Neuronal stem cell (in vitro differentiated cells): ENCODE measurements at regions not wholly inside any gene's neighbourhood (a gene's known extent, or its start where the extent isn't known, plus 50 kb on each side); places are given as distances from the start of the nearest gene placed in this dataset.
A peak's percentile ranks its signal among the peaks of the same experiment; 100 is the strongest.

Source experiments
- DNase-seq: peaks from one replicate; pipeline ENCODE4 v3.0.0-alpha.2; 2013; ENCODE audit warnings: low spot score
- H2AFZ ChIP-seq: one replicate; pipeline ENCODE4 v1.6.1; 2013; ENCODE audit warnings: mild to moderate bottlenecking, low read length, inconsistent platforms
- H2AK5ac ChIP-seq: 2 replicates; pipeline ENCODE4 v1.6.1; 2013; ENCODE audit warnings: low read depth, mild to moderate bottlenecking, inconsistent platforms, low read length, moderate library complexity, mixed read lengths
- H2BK120ac ChIP-seq: 2 replicates; pipeline ENCODE4 v1.6.1; 2013; ENCODE audit warnings: low read depth, mild to moderate bottlenecking, inconsistent platforms, low read length, moderate library complexity, mixed read lengths
- H2BK12ac ChIP-seq: one replicate; pipeline ENCODE4 v1.6.1; 2013; ENCODE audit warnings: low read length, inconsistent platforms
- H2BK15ac ChIP-seq: 2 replicates; pipeline ENCODE4 v1.6.1; 2013; ENCODE audit warnings: mild to moderate bottlenecking, low read length, inconsistent platforms, mixed read lengths
- H2BK5ac ChIP-seq: one replicate; pipeline ENCODE4 v1.6.1; 2013; ENCODE audit warnings: inconsistent platforms, mild to moderate bottlenecking, low read length, moderate library complexity
- H3K14ac ChIP-seq: one replicate; pipeline ENCODE4 v1.6.1; 2013; ENCODE audit warnings: low read length, inconsistent platforms
- H3K18ac ChIP-seq: 2 replicates; pipeline ENCODE4 v1.6.1; 2013; ENCODE audit warnings: low read length, inconsistent platforms
- H3K23ac ChIP-seq: 2 replicates; pipeline ENCODE4 v1.6.1; 2013; ENCODE audit warnings: low read depth, mild to moderate bottlenecking, mixed read lengths, low read length, inconsistent platforms; ENCODE audit not compliant: poor library complexity
- H3K27ac ChIP-seq: replicated peaks from 3 replicates; pipeline ENCODE4 v1.5.1; 2013; ENCODE audit warnings: low read length, inconsistent platforms
- H3K27me3 ChIP-seq, 3 experiments: 2 replicates each; pipeline ENCODE4 v1.6.1; 2013; ENCODE audit warnings: low read length in 3 of 3, mild to moderate bottlenecking in 2 of 3, inconsistent platforms in 1 of 3, low read depth in 1 of 3, mixed read lengths in 1 of 3, moderate library complexity in 1 of 3; ENCODE audit not compliant: control insufficient read depth in 3 of 3, insufficient read depth in 3 of 3
- H3K36me3 ChIP-seq, 2 donors: replicated peaks in 1 of 2; 2 replicates each; pipeline ENCODE4 v1.6.1; 2013; ENCODE audit warnings: low read length in 2 of 2; ENCODE audit not compliant: control insufficient read depth in 2 of 2, insufficient read depth in 2 of 2
- H3K4ac ChIP-seq: 2 replicates; pipeline ENCODE4 v1.6.1; 2013; ENCODE audit warnings: inconsistent platforms, mild to moderate bottlenecking, low read length, moderate library complexity
- H3K4me1 ChIP-seq, 2 donors: 1 replicate in 1 of 2; 2 replicates in 1 of 2; pipeline ENCODE4 v1.6.1; 2013; ENCODE audit warnings: low read length in 2 of 2, low read depth in 1 of 2; ENCODE audit not compliant: control insufficient read depth in 2 of 2, insufficient read depth in 1 of 2
- H3K4me2 ChIP-seq: one replicate; pipeline ENCODE4 v1.6.1; 2013; ENCODE audit warnings: mild to moderate bottlenecking, low read length, inconsistent platforms; ENCODE audit not compliant: insufficient read depth, poor library complexity, severe bottlenecking
- H3K4me3 ChIP-seq, 2 donors: 2 replicates each; pipeline ENCODE4 v1.5.1; 2013; ENCODE audit warnings: low read length in 2 of 2, mild to moderate bottlenecking in 2 of 2, inconsistent platforms in 1 of 2, moderate library complexity in 1 of 2
- H3K79me1 ChIP-seq: one replicate; pipeline ENCODE4 v1.6.1; 2013; ENCODE audit warnings: low read depth, mild to moderate bottlenecking, inconsistent platforms, low read length, moderate library complexity
- H3K9ac ChIP-seq: one replicate; pipeline ENCODE4 v1.6.1; 2013; ENCODE audit warnings: mild to moderate bottlenecking, low read depth, low read length, inconsistent platforms; ENCODE audit not compliant: poor library complexity
- H3K9me3 ChIP-seq, 2 donors: replicated peaks in 1 of 2; 2 replicates each; pipeline versions ENCODE3 to v1.6.1; 2013; ENCODE audit warnings: low read length in 2 of 2, mild to moderate bottlenecking in 2 of 2, inconsistent platforms in 1 of 2, low read depth in 1 of 2, mixed read lengths in 1 of 2, moderate library complexity in 1 of 2; ENCODE audit not compliant: control insufficient read depth in 2 of 2, insufficient read depth in 1 of 2
- H4K8ac ChIP-seq: one replicate; pipeline ENCODE4 v1.6.1; 2013; ENCODE audit warnings: low read depth, mild to moderate bottlenecking, inconsistent platforms, low read length, moderate library complexity
- H4K91ac ChIP-seq: one replicate; pipeline ENCODE4 v1.6.1; 2013; ENCODE audit warnings: low read length, low read depth, mild to moderate bottlenecking, inconsistent platforms; ENCODE audit not compliant: poor library complexity
- WGBS, 2 donors: extraction: QIAGEN DNeasy Blood & Tissue Kit; methylation state at CpG; one replicate each; pipeline ENCODE4 v1.1.7; 2013; ENCODE audit warnings: missing lambda C conversion rate in 2 of 2, mixed read lengths in 1 of 2; ENCODE audit not compliant: insufficient read length in 2 of 2, insufficient replicate concordance in 1 of 2; ENCODE audit errors: extremely low coverage in 2 of 2; 5-methylcytosine and 5-hydroxymethylcytosine counted together

- Histone ChIP-seq H4K8ac (no peak overlapping the region), H3K9me3 (no peaks in the 10 kb centered on the region), H3K79me1 (no peaks in the 10 kb centered on the region), H3K18ac (no peak overlapping the region), H3K4me1 (no peaks in the 10 kb centered on the region), H2AFZ (no peak overlapping the region), H2BK120ac (no peak overlapping the region), H4K91ac (no peak overlapping the region), H2BK5ac (no peak overlapping the region), H3K23ac (no peak overlapping the region), H2BK15ac (no peak overlapping the region), H3K14ac (no peak overlapping the region), H3K36me3 (no peaks in the 10 kb centered on the region), H2BK12ac (no peak overlapping the region), H3K9ac (no peak overlapping the region), H3K4me3 (no peak overlapping the region), H3K27me3 (no peaks in the 10 kb centered on the region), H2AK5ac (no peak overlapping the region), H3K4me2 (no peak overlapping the region), H3K27ac (no peak overlapping the region), H3K4ac (no peak overlapping the region)
- no peak for DNase-seq
- no CpG with 5 or more reads among the region's 2 CpGs for WGBS, 2 donors
Observed at GRCh38 chr3:1969281-1969680, 129.4 kb upstream of the CNTN4 start.

- H2AK5ac ChIP-seq = no peak overlapping the region
- H3K9me3 ChIP-seq = no peaks in the 10 kb centered on the region
- no peak overlapping the region for H2BK12ac ChIP-seq
- DNase-seq = no peak
- no peak overlapping the region for H4K91ac ChIP-seq
- H3K4me3 ChIP-seq = no peak overlapping the region
- H3K36me3 ChIP-seq = no peaks in the 10 kb centered on the region
- no peaks in the 10 kb centered on the region for H3K4me1 ChIP-seq
- no peak overlapping the region for H2BK5ac ChIP-seq
- no peak overlapping the region for H3K9ac ChIP-seq
- no peak overlapping the region for H3K18ac ChIP-seq
- WGBS, 2 donors = no CpG with 5 or more reads among the region's 1 CpG
- H2BK15ac ChIP-seq = no peak overlapping the region
- H3K4ac ChIP-seq = no peak overlapping the region
- no peak overlapping the region for H3K23ac ChIP-seq
- no peak overlapping the region for H3K27ac ChIP-seq
- H3K79me1 ChIP-seq = no peaks in the 10 kb centered on the region
- H3K27me3 ChIP-seq = no peaks in the 10 kb centered on the region
- no peak overlapping the region for H3K14ac ChIP-seq
- no peak overlapping the region for H4K8ac ChIP-seq
- H2BK120ac ChIP-seq = no peak overlapping the region
- no peak overlapping the region for H2AFZ ChIP-seq
- H3K4me2 ChIP-seq = no peak overlapping the region
Observed at GRCh38 chr3:1971780-1972179, 126.9 kb upstream of the CNTN4 start.

DNA sequence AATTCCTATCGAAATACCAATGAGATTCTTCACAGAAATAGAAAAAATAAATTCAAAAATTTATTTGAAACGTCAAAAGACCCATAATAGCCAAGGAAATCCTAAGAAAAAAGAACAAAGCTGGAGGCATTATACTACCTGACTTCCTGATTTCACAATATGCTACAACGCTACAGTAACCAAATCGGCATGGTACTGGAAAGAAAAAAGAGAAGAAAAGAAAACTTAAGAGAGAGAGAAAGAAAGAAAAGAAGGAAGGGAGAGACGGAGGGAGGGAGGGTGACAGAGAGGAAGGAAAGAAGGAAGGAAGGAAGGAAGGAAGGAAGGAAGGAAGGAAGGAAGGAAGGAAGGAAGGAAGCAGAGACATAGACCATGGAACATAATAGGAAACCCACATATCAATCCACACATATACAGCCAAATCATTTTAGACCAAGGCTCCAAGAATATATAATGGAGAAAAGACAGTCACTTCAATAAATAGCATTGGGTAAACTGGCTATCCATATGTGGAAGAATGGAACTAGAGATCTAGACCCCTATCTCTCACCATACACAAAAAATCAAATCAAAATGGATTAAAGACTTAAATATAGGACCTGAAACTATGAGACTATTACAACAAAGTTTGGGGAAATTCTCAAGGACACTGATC, 118.6 kb upstream of the CNTN4 start:
- Histone ChIP-seq H3K4me2 (no peak overlapping the region), H3K27me3 (no peaks in the 10 kb centered on the region), H4K8ac (no peak overlapping the region), H2BK5ac (no peak overlapping the region), H3K9ac (no peak overlapping the region), H2BK12ac (no peak overlapping the region), H3K18ac (no peak overlapping the region), H3K36me3 (no peaks in the 10 kb centered on the region), H4K91ac (no peak overlapping the region), H2AFZ (no peak overlapping the region), H2BK15ac (no peak overlapping the region), H3K4me1 (no peaks in the 10 kb centered on the region), H2BK120ac (no peak overlapping the region), H2AK5ac (no peak overlapping the region), H3K14ac (no peak overlapping the region), H3K79me1 (no peaks in the 10 kb centered on the region), H3K23ac (no peak overlapping the region), H3K4ac (no peak overlapping the region), H3K9me3 (no peaks in the 10 kb centered on the region), H3K4me3 (no peak overlapping the region), H3K27ac (no peak overlapping the region)
- DNase-seq = no peak
- no CpG with 5 or more reads among the region's 5 CpGs for WGBS, 2 donors

DNA sequence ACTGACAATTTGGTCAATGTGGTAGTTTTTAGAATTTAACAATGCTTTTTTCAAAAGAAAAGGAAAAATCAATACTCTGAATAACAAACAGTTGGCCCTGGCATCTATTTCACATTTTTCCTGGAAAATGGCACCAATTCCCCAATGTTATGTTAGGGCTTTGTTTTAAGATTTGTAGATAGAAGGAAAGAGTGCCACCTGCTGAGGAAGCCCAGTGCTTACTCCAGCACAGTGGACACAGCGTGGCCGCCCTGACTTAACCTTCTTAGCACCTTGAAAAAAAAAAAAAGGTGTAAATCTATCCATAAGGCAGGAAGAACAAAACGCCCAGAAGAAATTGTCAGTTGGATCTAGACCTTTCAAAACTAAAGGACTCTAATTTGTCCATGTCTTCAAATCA, 110.7 kb upstream of the CNTN4 start:
- H2BK5ac ChIP-seq = no peak overlapping the region
- no peak overlapping the region for H2BK12ac ChIP-seq
- no peak overlapping the region for H3K23ac ChIP-seq
- no peak overlapping the region for H2BK120ac ChIP-seq
- no peak overlapping the region for H4K91ac ChIP-seq
- H3K14ac ChIP-seq = no peak overlapping the region
- no peaks in the 10 kb centered on the region for H3K9me3 ChIP-seq
- H2AK5ac ChIP-seq = no peak overlapping the region
- H3K27me3 ChIP-seq = no peaks in the 10 kb centered on the region
- H3K4me2 ChIP-seq = no peak overlapping the region
- H3K27ac ChIP-seq = no peak overlapping the region
- H2AFZ ChIP-seq = no peak overlapping the region
- H3K4me3 ChIP-seq = no peak overlapping the region
- DNase-seq = peak; percentile 8
- H3K79me1 ChIP-seq = no peaks in the 10 kb centered on the region
- H4K8ac ChIP-seq = no peak overlapping the region
- no peaks in the 10 kb centered on the region for H3K4me1 ChIP-seq
- WGBS, 2 donors = no CpG with 5 or more reads among the region's 3 CpGs
- H3K9ac ChIP-seq = no peak overlapping the region
- H3K4ac ChIP-seq = no peak overlapping the region
- no peak overlapping the region for H3K18ac ChIP-seq
- H2BK15ac ChIP-seq = no peak overlapping the region
- H3K36me3 ChIP-seq = no peaks in the 10 kb centered on the region
